NCI-H1417 treated with DMSO at 0.1 percent for 48 hours (cell line): ENCODE measurements at regions not wholly inside any gene's neighbourhood (a gene's known extent, or its start where the extent isn't known, plus 50 kb on each side); places are given as distances from the start of the nearest gene placed in this dataset.

Experiments
- DNase-seq: peaks from one replicate; lab custom pipeline; 2025; lab: John Stamatoyannopoulos, UW

DNA sequence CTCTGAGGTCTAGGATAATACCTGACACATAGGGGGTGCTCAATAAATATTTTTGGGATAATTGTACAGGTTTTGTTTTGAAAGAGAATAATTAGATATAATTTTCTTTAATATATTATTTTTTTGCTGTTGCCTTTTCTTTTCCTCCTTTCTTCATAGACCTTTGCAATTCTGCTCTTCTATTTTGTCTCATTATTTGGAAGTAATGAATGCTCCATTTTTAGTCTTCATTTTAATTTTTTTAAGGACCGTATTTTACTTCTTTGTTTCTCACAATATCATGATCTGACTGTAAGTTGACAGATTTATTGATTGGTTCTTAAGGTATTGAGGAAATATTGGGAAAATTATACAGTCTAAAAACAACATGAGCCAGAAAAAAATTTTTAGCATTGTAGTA lies 150.5 kb upstream of the TMC3 start:
- no peak for DNase-seq

DNA sequence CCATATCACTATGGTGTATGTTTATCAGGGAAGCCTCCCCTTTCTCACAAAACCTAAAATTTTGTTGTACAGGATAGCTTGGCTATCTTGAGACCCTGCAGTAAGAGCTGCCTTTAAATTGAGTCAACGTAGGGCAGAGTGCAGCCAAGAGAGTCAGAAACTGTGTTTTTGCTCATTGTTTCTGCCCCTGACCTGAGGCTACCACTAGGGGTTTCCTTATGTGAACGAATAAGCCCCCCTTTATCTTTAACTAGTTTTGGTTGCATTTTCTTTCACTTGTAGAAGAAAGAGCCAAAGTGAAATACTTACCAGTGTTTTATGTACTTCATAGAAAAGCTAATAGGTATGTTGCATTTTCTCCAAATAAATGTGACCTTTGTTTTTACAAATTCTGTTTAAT lies 149.9 kb upstream of the TMC3 start:
- DNase-seq: no peak

DNA sequence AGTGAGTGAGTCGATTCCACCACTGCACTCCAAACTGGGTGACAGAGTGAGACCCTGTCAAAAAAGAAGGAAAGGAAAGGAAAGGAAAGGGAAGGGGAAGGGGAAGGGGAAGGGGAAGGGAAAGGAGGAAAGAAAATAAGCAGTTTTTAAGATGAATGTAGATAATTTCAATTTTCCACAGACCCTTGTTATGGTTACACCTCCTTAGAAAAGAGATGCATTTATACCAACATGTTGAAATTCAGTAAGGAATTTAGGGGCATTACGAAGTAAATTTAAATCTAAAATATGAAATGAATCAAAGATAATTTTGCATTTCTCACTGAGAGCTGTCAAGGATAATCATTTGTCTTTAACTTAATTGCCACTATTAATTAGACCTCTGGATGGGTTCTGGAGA lies 146.5 kb upstream of the TMC3 start:
- DNase-seq: no peak

DNA sequence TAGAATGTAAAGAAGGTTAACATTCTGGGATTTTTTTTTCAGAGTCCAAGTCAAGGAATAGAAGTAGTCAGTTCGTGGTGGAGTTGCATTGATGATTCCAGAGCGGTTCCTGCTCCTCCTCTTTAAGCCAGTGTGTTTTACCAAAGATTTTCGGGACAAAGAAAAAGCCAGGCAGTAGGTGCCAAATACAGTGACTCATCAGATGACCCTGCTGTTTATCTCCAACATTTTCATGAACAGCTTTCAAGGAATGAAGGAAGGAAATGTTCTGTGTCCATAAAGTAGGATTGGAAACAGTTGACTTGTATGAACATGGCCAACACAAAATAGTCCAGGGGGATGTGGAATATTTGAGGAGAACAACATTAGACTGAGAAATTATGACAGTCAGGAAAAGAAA lies 142.4 kb upstream of the TMC3 start:
- DNase-seq: no peak

DNA sequence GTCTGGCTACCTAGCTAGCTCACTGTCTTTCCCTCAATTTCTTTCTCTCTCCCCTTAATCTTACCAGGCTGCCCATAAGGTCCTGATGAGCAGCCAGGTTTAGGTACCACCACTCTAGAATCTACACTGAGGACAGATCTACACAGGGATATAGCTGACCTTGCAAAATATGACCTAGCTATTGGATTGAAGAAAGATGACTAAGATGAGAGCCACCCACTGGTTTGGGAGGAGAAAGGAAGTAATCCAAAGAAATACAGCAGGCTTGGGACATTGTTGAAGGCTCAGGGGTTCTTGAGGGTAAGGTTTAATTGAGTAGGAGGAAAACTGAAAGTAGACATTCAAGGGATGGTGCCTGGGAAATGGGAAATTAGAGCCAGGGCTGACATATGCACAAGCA lies 142.0 kb upstream of the TMC3 start:
- no peak for DNase-seq

DNA sequence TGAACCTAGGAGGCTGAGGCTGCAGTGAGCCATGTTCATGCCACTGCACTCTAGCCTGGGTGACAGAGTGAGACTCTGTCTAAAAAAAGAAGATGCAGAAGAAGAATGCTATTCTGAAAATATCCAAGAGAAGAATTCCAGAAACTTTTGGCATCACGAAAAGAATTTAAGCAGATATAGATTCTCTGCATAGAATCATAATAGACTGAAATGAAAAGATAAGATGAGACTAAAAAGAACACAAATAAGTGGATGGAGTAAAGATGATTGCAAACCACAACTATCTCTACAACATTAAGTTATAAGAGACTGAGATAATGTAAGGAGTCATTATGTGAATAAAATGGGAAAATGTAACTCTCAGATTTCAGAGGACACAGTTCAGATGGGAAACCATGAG lies 140.7 kb upstream of the TMC3 start:
- DNase-seq: no peak

DNA sequence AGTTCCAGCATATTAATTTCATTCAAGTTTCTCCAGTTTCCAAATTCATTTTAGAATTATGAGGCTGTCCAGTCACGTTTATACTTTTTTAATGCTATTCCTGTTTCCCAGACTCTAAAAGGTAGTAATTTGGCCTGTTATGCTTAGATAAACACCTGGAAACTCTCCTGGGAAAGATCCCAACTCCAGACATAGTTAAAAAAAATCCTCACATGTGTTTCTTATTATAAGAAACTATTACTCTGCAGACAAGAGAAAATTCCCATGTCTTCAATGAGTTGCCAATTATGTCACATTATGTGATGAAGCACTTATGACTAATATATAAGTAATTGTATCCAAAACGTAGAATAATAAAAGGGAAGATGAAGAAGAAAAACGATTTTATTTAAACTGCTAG lies 137.1 kb upstream of the TMC3 start:
- no peak for DNase-seq

DNA sequence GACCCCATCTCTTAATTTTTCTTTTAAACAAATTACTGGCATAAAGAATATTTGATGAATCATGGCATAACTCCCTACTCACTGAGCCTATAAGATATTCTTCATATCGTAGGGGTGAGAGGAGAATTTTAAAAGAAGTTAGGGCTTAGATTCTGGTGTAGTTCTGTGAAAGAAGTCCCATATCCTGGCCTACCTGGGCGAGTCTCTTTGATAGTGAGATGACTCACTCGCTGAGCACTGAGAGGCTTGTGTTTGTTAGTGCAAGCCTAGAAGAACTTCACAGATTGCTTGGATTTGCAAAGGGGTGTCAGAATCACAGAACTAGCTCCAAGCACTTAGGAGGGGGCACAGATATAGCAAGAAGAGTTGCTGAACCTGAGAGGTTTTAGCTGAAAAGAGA lies 133.8 kb upstream of the TMC3 start:
- DNase-seq: no peak

GRCh38 chr15:81506936-81507335 lies 132.9 kb upstream of the TMC3 start:
- no peak for DNase-seq

DNA sequence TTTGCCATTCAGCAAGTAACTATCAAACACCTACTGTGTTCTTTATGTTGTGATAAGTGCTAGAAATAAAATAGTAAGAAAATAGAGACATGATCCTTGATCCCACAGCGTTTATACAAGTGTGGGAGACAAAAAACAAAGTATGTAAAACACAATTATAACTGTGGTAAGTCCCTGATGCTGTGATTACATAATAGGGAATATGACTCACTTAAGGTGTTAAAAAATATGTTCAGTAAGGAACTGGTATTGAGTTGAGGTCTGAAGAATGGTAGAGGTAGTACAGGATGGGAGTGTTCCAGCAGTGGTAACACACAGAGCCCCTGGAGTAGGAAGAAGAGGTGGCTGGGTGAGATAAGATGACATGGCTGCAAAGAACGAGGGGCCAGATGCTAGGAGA lies 132.1 kb upstream of the TMC3 start:
- DNase-seq: no peak

DNA sequence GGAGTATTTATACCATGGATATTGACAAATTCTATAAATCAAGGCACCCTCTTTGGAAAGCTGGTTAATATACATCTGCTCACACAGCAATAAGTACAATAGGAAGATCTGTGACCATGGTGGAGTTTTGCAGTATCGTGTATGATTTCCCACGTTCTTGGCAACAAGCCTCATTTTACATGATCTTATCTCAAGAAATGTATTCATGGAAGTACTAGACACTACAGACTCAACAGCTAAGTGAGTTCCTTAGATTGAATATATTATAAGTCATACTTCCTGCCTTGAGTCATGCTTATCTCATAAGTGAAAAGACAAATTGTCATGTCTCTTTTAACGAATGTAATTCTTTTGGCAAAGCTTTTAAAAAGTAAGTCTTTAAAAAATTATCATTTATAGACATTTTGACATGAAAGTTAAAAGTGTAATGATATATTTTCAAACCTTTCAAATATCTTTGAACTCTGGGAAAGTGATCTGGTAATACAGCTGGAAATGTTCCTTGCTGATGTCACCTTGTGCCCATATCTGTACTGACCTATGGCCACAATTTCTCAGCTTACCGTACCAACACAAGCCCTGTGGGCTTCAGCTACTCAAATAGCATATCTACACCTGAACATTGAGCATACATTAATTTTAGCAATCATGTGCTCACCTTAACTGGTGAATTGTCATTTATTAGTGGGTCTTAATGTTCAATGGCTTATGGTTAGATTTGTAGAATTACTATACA lies 130.3 kb upstream of the TMC3 start:
- no peak for DNase-seq

DNA sequence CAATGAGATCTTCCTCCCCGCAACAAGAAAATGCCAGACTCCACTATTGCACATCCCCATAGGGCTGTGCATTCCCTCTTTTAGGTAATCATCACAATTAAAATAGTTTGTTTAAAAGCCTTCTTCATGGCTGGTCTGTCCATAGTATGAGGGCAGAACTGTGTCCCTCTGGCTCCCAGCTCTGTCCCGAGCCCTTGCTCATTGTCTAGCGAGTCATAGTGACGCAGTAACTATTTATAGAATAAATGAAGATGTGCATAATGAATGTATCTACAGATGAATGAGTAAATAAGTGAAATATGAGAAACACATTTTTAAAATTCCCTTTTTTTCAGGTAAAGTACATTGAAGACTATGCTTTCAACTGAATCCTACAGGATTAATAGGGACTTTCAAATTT lies 128.4 kb upstream of the TMC3 start:
- DNase-seq: no peak

DNA sequence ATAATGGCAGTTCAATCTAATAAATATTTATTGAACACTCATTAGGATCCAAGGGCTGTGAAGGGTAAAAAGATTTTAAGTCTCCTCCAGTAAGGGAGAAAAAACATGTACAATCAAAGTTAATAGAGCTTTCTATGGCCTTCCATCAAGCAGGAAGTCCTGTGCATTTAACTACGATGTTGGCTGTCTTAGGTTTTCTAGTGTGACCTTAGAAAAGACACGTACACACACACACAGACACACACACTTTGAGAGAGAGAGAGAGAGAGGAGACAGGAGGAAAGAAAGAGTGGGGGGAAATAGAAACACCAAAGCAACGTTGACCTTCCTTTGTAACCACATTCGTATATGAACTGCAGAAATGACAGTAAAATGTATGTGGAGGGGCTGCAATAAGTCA lies 126.1 kb upstream of the TMC3 start:
- DNase-seq: no peak

DNA sequence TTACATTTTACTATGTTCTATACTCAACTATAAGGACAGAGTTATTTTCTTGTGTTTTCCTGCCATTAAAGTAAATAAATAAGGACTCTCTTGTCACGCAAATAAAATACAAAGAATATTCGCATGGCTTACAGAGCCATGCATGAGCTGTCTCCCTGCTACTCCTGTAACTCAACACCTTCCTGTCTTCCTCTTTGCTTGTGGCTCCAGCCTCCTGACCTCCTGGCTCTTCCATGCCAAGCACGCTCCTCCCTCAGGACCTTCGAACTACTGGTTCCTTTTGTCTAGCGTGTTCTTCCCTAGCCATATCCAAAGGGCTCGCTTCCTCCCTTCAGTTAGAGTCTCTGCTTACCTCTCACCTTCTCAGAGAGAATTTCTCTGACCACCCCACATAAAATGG lies 124.3 kb upstream of the TMC3 start:
- DNase-seq: no peak

DNA sequence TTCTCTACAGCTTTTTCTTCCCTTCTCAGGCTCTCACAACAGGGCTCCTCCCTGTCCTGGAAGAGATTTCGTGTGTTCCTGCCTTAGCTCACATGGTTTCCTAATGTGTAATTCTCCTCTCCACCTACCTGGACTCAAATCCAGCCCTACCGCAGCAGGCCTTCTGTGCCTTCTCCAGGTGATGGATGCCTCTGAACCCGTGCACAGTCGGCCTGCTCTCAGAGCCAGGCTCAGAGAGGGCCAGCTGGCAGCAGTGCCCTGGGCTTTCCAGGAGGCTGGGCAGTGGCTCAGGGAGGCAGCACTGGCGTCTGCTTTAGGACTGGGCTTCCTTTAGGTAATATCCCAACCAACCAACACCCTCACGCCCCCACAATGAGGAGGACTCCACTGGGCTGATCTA lies 123.2 kb upstream of the TMC3 start:
- no peak for DNase-seq

GRCh38 chr15:81495780-81496467 lies 121.9 kb upstream of the TMC3 start:
- no peak for DNase-seq

DNA sequence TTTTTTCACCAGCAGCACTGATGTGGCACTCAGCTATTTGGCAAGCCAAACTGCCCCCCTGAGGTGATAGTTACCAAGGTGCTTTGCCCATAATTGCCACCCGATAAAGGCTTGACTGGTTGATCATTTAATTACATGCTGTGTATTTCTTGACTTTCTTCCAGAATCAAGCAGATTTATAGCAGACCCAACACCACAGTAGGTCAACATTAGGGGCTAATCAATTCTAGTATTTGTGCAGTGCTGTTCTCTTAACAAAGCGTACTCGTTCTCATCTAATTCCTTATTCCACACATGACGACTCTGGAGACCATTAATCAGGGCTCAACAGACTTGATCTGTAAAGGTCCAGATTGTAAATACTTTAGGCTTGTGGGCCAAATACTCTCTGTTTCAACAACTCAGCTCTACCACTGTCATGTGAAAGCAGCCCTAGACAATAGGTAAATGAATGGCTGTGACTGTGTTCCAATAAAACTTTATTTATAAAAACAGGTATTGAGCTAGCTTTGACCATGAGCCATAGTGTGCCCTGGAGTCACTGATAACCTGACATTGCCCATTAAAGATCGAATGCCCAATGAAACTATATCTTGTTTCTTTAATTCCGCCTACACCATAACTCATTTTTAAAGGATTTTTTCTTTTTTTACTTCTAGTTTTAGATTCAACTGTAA lies 119.1 kb upstream of the TMC3 start:
- DNase-seq: peak; percentile 5

DNA sequence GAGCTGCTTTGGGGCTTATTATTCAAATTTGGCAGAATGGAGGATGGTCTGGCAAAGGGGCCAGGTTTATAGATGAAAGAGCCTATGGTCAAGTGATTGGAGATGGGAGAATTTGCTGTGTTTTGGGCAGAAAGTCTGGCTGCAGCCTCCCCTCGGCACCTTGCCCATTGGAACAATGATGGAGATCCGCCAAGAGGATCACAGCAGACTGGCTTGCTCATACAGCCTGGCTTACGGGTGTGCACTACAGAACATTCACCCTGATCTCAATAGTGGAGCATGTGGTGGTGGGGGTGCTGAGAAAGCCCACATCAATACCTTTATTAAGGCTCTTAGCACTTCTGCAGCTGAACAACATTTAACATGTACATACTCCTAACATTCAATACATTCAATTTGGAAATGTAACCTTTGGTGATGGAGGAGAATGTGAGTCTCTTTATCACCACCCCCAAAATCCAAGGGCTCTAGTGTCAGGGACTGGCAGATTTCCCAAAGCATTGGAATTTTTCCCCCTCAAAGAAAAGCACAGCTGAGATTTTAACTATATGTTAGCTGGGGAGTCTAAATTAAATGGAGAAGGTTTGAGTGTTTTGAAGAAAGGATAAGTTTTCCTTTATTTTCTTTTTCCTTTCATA lies 118.4 kb upstream of the TMC3 start:
- no peak for DNase-seq

- DNase-seq: no peak
Measured at GRCh38 chr15:81491414-81492096, 117.5 kb upstream of the TMC3 start.

DNA sequence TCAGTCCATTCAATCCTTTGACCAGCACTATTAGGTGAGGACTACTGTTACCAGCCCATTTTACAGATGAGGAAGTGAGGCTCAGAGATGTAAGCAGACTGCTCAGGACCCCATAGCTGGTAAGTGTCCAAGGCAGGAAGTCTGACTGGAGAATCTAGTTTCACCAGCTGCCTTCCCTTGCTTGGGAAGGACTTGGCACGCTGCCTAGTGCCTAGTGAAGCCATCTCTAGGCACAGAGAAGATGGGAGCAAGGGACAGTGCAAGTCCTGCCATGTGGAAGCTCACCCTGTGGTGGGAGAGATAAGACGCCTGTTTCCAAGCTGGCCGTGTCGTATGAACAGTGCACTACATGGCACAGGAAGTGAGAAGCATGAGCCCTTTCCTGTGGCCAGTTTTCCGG lies 111.8 kb upstream of the TMC3 start:
- no peak for DNase-seq

- no peak for DNase-seq
Measured at GRCh38 chr15:81484086-81484955, 110.3 kb upstream of the TMC3 start.
